ENCODE measurements at regions not wholly inside any gene's neighbourhood (a gene's known extent, or its start where the extent isn't known, plus 50 kb on each side); places are given as distances from the start of the nearest gene placed in this dataset.

DNA sequence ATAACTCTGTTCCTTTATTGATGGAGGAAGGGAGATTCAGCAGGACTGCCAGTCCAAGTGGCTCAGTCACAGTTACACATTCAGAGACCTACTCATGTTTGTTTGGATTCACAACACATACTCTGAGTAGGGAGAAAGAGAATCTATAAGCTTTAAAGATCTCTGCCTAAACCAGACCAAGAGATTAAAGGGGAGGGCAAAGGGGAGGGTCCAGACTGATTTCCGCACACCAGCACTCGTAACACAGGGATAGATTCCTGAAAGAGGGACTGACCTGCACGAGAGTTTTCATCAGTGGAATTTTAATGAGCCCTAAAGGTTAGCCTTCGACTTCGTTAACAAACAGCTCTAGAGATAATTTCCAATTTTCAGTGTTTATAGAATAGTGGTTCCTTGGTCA is 71.7 kb upstream of the PMFBP1 start:
- no peak for TF ChIP-seq POLR2A (IDR thresholded peaks at IDR 0.05)
- TF ChIP-seq POLR2AphosphoS5 (IDR thresholded peaks at IDR 0.05): no peak
- TF ChIP-seq, protein P1, sequence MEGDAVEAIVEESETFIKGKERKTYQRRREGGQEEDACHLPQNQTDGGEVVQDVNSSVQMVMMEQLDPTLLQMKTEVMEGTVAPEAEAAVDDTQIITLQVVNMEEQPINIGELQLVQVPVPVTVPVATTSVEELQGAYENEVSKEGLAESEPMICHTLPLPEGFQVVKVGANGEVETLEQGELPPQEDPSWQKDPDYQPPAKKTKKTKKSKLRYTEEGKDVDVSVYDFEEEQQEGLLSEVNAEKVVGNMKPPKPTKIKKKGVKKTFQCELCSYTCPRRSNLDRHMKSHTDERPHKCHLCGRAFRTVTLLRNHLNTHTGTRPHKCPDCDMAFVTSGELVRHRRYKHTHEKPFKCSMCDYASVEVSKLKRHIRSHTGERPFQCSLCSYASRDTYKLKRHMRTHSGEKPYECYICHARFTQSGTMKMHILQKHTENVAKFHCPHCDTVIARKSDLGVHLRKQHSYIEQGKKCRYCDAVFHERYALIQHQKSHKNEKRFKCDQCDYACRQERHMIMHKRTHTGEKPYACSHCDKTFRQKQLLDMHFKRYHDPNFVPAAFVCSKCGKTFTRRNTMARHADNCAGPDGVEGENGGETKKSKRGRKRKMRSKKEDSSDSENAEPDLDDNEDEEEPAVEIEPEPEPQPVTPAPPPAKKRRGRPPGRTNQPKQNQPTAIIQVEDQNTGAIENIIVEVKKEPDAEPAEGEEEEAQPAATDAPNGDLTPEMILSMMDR (IDR thresholded peaks at IDR 0.05): no peak
